CD4-positive, CD25-positive, alpha-beta regulatory T cell (primary cell): ENCODE measurements at regions not wholly inside any gene's neighbourhood (a gene's known extent, or its start where the extent isn't known, plus 50 kb on each side); places are given as distances from the start of the nearest gene placed in this dataset.

Experiments used
- ATAC-seq, 2 donors: fragments of 150-1000 bp; cut with Tn5 transposase; one replicate each; pipeline ENCODE4 v1.10.0; 2021; ENCODE audit warnings: low read depth in 2 of 2, moderate number of reproducible peaks in 2 of 2, moderate library complexity in 1 of 2
- DNase-seq, 3 donors: peaks; one replicate each; pipeline versions ENCODE4 v3.0.0 to v3.0.0-alpha.2; 2012 to 2022; ENCODE audit warnings: mixed read lengths in 1 of 3
- H3K27ac ChIP-seq: one replicate; pipeline ENCODE4 v1.7.0; 2013; ENCODE audit warnings: mild to moderate bottlenecking, low read length; ENCODE audit not compliant: insufficient read depth, poor library complexity, severe bottlenecking
- H3K27me3 ChIP-seq: one replicate; pipeline ENCODE4 v1.7.0; 2013; ENCODE audit warnings: low read length; ENCODE audit not compliant: control insufficient read depth, insufficient read depth
- H3K36me3 ChIP-seq: one replicate; pipeline ENCODE4 v1.7.0; 2013; ENCODE audit warnings: mild to moderate bottlenecking, low read length, moderate library complexity; ENCODE audit not compliant: control insufficient read depth, insufficient read depth
- H3K4me1 ChIP-seq: 2 replicates; pipeline ENCODE4 v1.7.0; 2013; ENCODE audit warnings: mild to moderate bottlenecking, low read length; ENCODE audit not compliant: insufficient read depth, control insufficient read depth, poor library complexity, severe bottlenecking
- H3K4me3 ChIP-seq: one replicate; pipeline ENCODE4 v1.7.0; 2013; ENCODE audit warnings: low read depth, mild to moderate bottlenecking, low read length, moderate library complexity
- H3K9me3 ChIP-seq, 2 experiments: 1 replicate in 1 of 2; 2 replicates in 1 of 2; pipeline ENCODE4 v1.7.0; 2013; ENCODE audit warnings: low read length in 2 of 2, mild to moderate bottlenecking in 1 of 2, moderate library complexity in 1 of 2; ENCODE audit not compliant: control insufficient read depth in 2 of 2
- H3K27ac Mint-ChIP-seq, 3 donors: one replicate each; pipeline ENCODE4 v1.8.0; 2020 to 2022; ENCODE audit warnings: mild to moderate bottlenecking in 3 of 3, mixed read lengths in 3 of 3, moderate library complexity in 2 of 3
- H3K27me3 Mint-ChIP-seq: one replicate; pipeline ENCODE4 v1.8.0; 2022; ENCODE audit warnings: mild to moderate bottlenecking, mixed read lengths
- H3K36me3 Mint-ChIP-seq: one replicate; pipeline ENCODE4 v1.8.0; 2020; ENCODE audit warnings: mixed read lengths
- H3K4me1 Mint-ChIP-seq, 4 donors: one replicate each; pipeline ENCODE4 v1.8.0; 2020 to 2022; ENCODE audit warnings: mixed read lengths in 4 of 4, mild to moderate bottlenecking in 1 of 4
- H3K4me3 Mint-ChIP-seq, 4 donors: one replicate each; pipeline ENCODE4 v1.8.0; 2020 to 2022; ENCODE audit warnings: mild to moderate bottlenecking in 4 of 4, mixed read lengths in 4 of 4, moderate library complexity in 3 of 4
- H3K9me3 Mint-ChIP-seq, 7 donors: one replicate each; pipeline ENCODE4 v1.8.0; 2020 to 2022; ENCODE audit warnings: mixed read lengths in 7 of 7, mild to moderate bottlenecking in 3 of 7, moderate library complexity in 2 of 7

GRCh38 chr4:187307131-187307530 lies 583.5 kb upstream of the FAT1 start:
- no peaks in the 10 kb centered on the region for H3K27me3 ChIP-seq
- H3K4me1 Mint-ChIP-seq = no peaks in the 10 kb centered on the region
- H3K9me3 Mint-ChIP-seq = peaks cover 0 to 19% (median 3%) of the 10 kb centered on the region in 7 donors
- H3K4me1 ChIP-seq = no peaks in the 10 kb centered on the region
- no peaks in the 10 kb centered on the region for H3K36me3 Mint-ChIP-seq
- peaks cover 0 to 2% of the 10 kb centered on the region in 2 experiments for H3K9me3 ChIP-seq
- no peak overlapping the region for H3K4me3 ChIP-seq
- no peak overlapping the region for H3K4me3 Mint-ChIP-seq
- no peaks in the 10 kb centered on the region for H3K36me3 ChIP-seq
- H3K27me3 Mint-ChIP-seq = no peaks in the 10 kb centered on the region
- H3K27ac ChIP-seq = no peak overlapping the region
- no peak for DNase-seq
- ATAC-seq = no peak
- no peak overlapping the region for H3K27ac Mint-ChIP-seq

- Histone ChIP-seq H3K9me3 (no peaks in the 10 kb centered on the region), H3K27ac (no peak overlapping the region), H3K4me1 (no peaks in the 10 kb centered on the region), H3K36me3 (no peaks in the 10 kb centered on the region), H3K27me3 (no peaks in the 10 kb centered on the region), H3K4me3 (no peak overlapping the region)
- DNase-seq = no peak
- Mint-ChIP-seq H3K9me3 (peaks cover 0 to 13% (median 7%) of the 10 kb centered on the region in 7 donors), H3K36me3 (no peaks in the 10 kb centered on the region), H3K27ac (no peak overlapping the region), H3K4me1 (no peaks in the 10 kb centered on the region), H3K27me3 (no peaks in the 10 kb centered on the region), H3K4me3 (no peak overlapping the region)
- ATAC-seq = no peak
These were observed 585.8 kb upstream of the FAT1 start for GRCh38 chr4:187309456-187309855.

- no peaks in the 10 kb centered on the region for H3K36me3 ChIP-seq
- no peaks in the 10 kb centered on the region for H3K27me3 Mint-ChIP-seq
- H3K4me1 ChIP-seq = no peaks in the 10 kb centered on the region
- H3K27me3 ChIP-seq = no peaks in the 10 kb centered on the region
- no peak overlapping the region for H3K27ac Mint-ChIP-seq
- H3K4me3 Mint-ChIP-seq = no peak overlapping the region
- peaks cover 0 to 2% of the 10 kb centered on the region in 2 experiments for H3K9me3 ChIP-seq
- no peaks in the 10 kb centered on the region for H3K36me3 Mint-ChIP-seq
- H3K4me1 Mint-ChIP-seq = no peaks in the 10 kb centered on the region
- H3K27ac ChIP-seq = no peak overlapping the region
- DNase-seq (no peak), ATAC-seq (no peak)
- peaks cover 2 to 22% (median 12%) of the 10 kb centered on the region in 7 donors for H3K9me3 Mint-ChIP-seq
- H3K4me3 ChIP-seq = no peak overlapping the region
These were observed 588.6 kb upstream of the FAT1 start for GRCh38 chr4:187312299-187312698.

- H3K9me3 ChIP-seq = peaks cover 0 to 2% of the 10 kb centered on the region in 2 experiments
- no peaks in the 10 kb centered on the region for H3K4me1 ChIP-seq
- peaks cover 2 to 18% (median 7%) of the 10 kb centered on the region in 7 donors for H3K9me3 Mint-ChIP-seq
- no peak overlapping the region for H3K4me3 Mint-ChIP-seq
- no peak for ATAC-seq
- DNase-seq = no peak
- no peaks in the 10 kb centered on the region for H3K36me3 Mint-ChIP-seq
- no peaks in the 10 kb centered on the region for H3K4me1 Mint-ChIP-seq
- no peaks in the 10 kb centered on the region for H3K27me3 Mint-ChIP-seq
- no peak overlapping the region for H3K4me3 ChIP-seq
- no peak overlapping the region for H3K27ac ChIP-seq
- no peaks in the 10 kb centered on the region for H3K27me3 ChIP-seq
- H3K27ac Mint-ChIP-seq = no peak overlapping the region
- H3K36me3 ChIP-seq = no peaks in the 10 kb centered on the region
These were observed 594.1 kb upstream of the FAT1 start for GRCh38 chr4:187317799-187318198.

GRCh38 chr4:187321711-187322110 lies 598.1 kb upstream of the FAT1 start:
- no peak overlapping the region for H3K27ac Mint-ChIP-seq
- DNase-seq (no peak), ATAC-seq (no peak)
- H3K4me3 Mint-ChIP-seq = no peak overlapping the region
- Histone ChIP-seq H3K27me3 (no peaks in the 10 kb centered on the region), H3K4me3 (no peak overlapping the region), H3K36me3 (no peaks in the 10 kb centered on the region), H3K9me3 (no peaks in the 10 kb centered on the region), H3K27ac (no peak overlapping the region), H3K4me1 (no peaks in the 10 kb centered on the region)
- no peaks in the 10 kb centered on the region for H3K4me1 Mint-ChIP-seq
- peaks cover 3 to 20% (median 5%) of the 10 kb centered on the region in 7 donors for H3K9me3 Mint-ChIP-seq
- H3K36me3 Mint-ChIP-seq = no peaks in the 10 kb centered on the region
- no peaks in the 10 kb centered on the region for H3K27me3 Mint-ChIP-seq

GRCh38 chr4:187332141-187332540 lies 608.5 kb upstream of the FAT1 start:
- H3K36me3 Mint-ChIP-seq = no peaks in the 10 kb centered on the region
- no peaks in the 10 kb centered on the region for H3K4me1 Mint-ChIP-seq
- no peaks in the 10 kb centered on the region for H3K4me1 ChIP-seq
- DNase-seq (no peak), ATAC-seq (no peak)
- no peak overlapping the region for H3K27ac Mint-ChIP-seq
- H3K27ac ChIP-seq = no peak overlapping the region
- peaks cover 0 to 24% of the 10 kb centered on the region in 2 experiments for H3K9me3 ChIP-seq
- no peaks in the 10 kb centered on the region for H3K27me3 ChIP-seq
- no peak overlapping the region for H3K4me3 ChIP-seq
- no peaks in the 10 kb centered on the region for H3K27me3 Mint-ChIP-seq
- H3K36me3 ChIP-seq = no peaks in the 10 kb centered on the region
- H3K9me3 Mint-ChIP-seq = peaks cover 1 to 46% (median 10%) of the 10 kb centered on the region in 7 donors
- no peak overlapping the region for H3K4me3 Mint-ChIP-seq

- Mint-ChIP-seq H3K27ac (no peak overlapping the region), H3K9me3 (peaks cover 1 to 42% (median 9%) of the 10 kb centered on the region in 7 donors), H3K4me3 (no peak overlapping the region), H3K36me3 (no peaks in the 10 kb centered on the region), H3K27me3 (no peaks in the 10 kb centered on the region), H3K4me1 (no peaks in the 10 kb centered on the region)
- Histone ChIP-seq H3K9me3 (peaks cover 0 to 24% of the 10 kb centered on the region in 2 experiments), H3K27ac (no peak overlapping the region), H3K4me3 (no peak overlapping the region), H3K27me3 (no peaks in the 10 kb centered on the region), H3K4me1 (no peaks in the 10 kb centered on the region), H3K36me3 (no peaks in the 10 kb centered on the region)
- no peak for ATAC-seq
- DNase-seq = no peak
These were observed 609.5 kb upstream of the FAT1 start for GRCh38 chr4:187333151-187333550.

- H3K36me3 Mint-ChIP-seq = no peaks in the 10 kb centered on the region
- Histone ChIP-seq H3K36me3 (no peaks in the 10 kb centered on the region), H3K27me3 (no peaks in the 10 kb centered on the region), H3K27ac (no peak overlapping the region), H3K9me3 (peaks cover 0 to 24% of the 10 kb centered on the region in 2 experiments), H3K4me1 (no peaks in the 10 kb centered on the region), H3K4me3 (no peak overlapping the region)
- H3K4me3 Mint-ChIP-seq = no peak overlapping the region
- H3K27me3 Mint-ChIP-seq = no peaks in the 10 kb centered on the region
- H3K9me3 Mint-ChIP-seq = peaks cover 2 to 35% (median 8%) of the 10 kb centered on the region in 7 donors
- no peak for ATAC-seq
- H3K27ac Mint-ChIP-seq = no peak overlapping the region
- DNase-seq = no peak
- no peaks in the 10 kb centered on the region for H3K4me1 Mint-ChIP-seq
These were observed 611.7 kb upstream of the FAT1 start for GRCh38 chr4:187335339-187335738.
